GM21737 (cell line): ENCODE measurements at regions not wholly inside any gene's neighbourhood (a gene's known extent, or its start where the extent isn't known, plus 50 kb on each side); places are given as distances from the start of the nearest gene placed in this dataset.

Experiments
- ATAC-seq: cut with Tn5 transposase; IDR thresholded peaks from one replicate; pipeline ENCODE4 v1.9.1; 2021; ENCODE audit warnings: mild to moderate bottlenecking, moderate library complexity; ENCODE audit not compliant: unreplicated experiment

- no peak for ATAC-seq
Measured at GRCh38 chr4:24637173-24637572, 52.8 kb upstream of the DHX15 start.

- no peak for ATAC-seq
Measured at GRCh38 chr4:24638396-24638875, 54.1 kb upstream of the DHX15 start.

- ATAC-seq = no peak
Measured at GRCh38 chr4:24639714-24640113, 55.4 kb upstream of the DHX15 start.

- ATAC-seq = no peak
Measured at GRCh38 chr4:24640366-24640765, 56.0 kb upstream of the DHX15 start.

GRCh38 chr4:24642981-24643547 lies 58.7 kb upstream of the DHX15 start:
- no peak for ATAC-seq

- ATAC-seq = no peak
Measured at GRCh38 chr4:24643774-24644520, 59.6 kb upstream of the DHX15 start.

- ATAC-seq = no peak
Measured at GRCh38 chr4:24644983-24645764, 60.8 kb upstream of the DHX15 start.

GRCh38 chr4:24645765-24646550 lies 61.6 kb upstream of the DHX15 start:
- no peak for ATAC-seq

- no peak for ATAC-seq
Measured at GRCh38 chr4:24646798-24647460, 62.6 kb upstream of the DHX15 start.

GRCh38 chr4:24650849-24651640 lies 66.7 kb upstream of the DHX15 start:
- no peak for ATAC-seq

- ATAC-seq = no peak
Measured at GRCh38 chr4:24655326-24655725, 71.0 kb upstream of the DHX15 start.

GRCh38 chr4:24655971-24656370 lies 71.6 kb upstream of the DHX15 start:
- no peak for ATAC-seq

- ATAC-seq = no peak
Measured at GRCh38 chr4:24656906-24657305, 72.6 kb upstream of the DHX15 start.

- peak; percentile 97 for ATAC-seq
Measured at GRCh38 chr4:24657768-24658617, 73.6 kb upstream of the DHX15 start.

- ATAC-seq = no peak
Measured at GRCh38 chr4:24659241-24659961, 75.0 kb upstream of the DHX15 start.

GRCh38 chr4:24662056-24662455 lies 77.7 kb upstream of the DHX15 start:
- ATAC-seq = no peak

GRCh38 chr4:24662542-24662941 lies 78.2 kb upstream of the DHX15 start:
- no peak for ATAC-seq

- no peak for ATAC-seq
Measured at GRCh38 chr4:24664956-24665355, 80.6 kb upstream of the DHX15 start.
